NCI-H1092 treated with DMSO at 0.1 percent for 48 hours (cell line): ENCODE measurements at regions not wholly inside any gene's neighbourhood (a gene's known extent, or its start where the extent isn't known, plus 50 kb on each side); places are given as distances from the start of the nearest gene placed in this dataset.

Experiments
- DNase-seq: peaks from one replicate; lab custom pipeline; 2025; lab: John Stamatoyannopoulos, UW

GRCh38 chr14:86722612-86723253 is 1192.8 kb downstream of the FLRT2 start:
- no peak for DNase-seq

GRCh38 chr14:86714575-86714974 is 1184.6 kb downstream of the FLRT2 start:
- no peak for DNase-seq

DNA sequence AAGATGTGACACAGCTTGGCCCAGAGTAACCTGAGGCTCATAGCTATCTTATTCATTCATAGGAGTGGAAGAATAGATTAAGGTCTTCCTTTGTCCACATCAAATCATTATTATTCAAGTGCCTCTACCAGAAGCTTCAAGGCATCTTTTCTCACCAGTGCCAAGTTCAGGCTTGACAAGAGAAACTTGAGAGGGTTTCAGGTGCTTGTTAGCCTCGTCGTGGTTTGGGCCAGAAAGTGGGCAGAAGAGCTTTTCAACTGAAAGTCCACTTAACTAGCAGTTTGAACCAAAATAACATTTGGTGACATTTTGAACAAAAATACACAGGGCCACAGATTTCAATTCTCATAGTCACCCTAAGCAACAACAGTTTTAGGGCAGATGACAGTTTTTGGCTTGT is 1184.2 kb downstream of the FLRT2 start:
- no peak for DNase-seq

GRCh38 chr14:86712727-86713126 is 1182.8 kb downstream of the FLRT2 start:
- DNase-seq = no peak

DNA sequence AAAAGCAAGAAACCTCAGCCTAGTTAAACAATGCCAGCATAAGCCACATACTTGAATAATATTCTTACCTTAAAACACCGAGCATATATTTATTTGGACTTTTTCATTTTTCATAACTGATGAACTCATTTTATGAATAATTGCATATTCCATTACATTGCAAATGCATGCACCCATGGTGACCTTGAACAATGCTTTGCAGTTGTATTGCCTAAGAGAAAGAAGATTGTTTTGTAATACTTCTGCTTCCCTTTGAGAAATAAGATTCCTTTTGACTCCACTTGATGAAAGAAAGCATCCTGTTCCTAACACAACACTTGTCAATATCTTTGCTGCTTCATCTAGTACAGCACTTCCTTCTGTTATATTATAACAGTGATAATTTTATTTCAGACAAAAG is 1182.2 kb downstream of the FLRT2 start:
- no peak for DNase-seq

- no peak for DNase-seq
Measured at GRCh38 chr14:86708846-86709339, 1178.9 kb downstream of the FLRT2 start.

- no peak for DNase-seq
Measured at GRCh38 chr14:86707071-86707470, 1177.1 kb downstream of the FLRT2 start.

- DNase-seq = no peak
Measured at GRCh38 chr14:86683561-86683960, 1153.6 kb downstream of the FLRT2 start.

DNA sequence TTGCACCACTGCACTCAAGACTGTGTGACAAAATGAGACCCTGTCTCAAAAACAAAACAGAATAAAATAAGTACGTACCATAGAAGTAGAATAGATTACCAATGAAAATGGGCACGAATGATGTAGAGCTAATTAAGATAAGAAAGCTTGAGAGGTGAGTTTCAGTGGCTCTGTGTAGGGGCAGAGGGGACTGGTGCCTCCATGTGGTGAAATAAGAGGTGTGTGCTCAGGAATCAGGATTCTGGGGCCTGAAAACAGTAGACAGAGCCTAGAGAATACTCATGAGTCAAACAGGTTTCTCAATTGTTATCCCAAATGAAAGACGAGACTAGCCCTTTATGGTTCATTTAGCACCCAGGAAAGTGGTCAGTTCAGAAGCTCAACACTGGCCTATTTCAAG is 1145.1 kb downstream of the FLRT2 start:
- DNase-seq = no peak

DNA sequence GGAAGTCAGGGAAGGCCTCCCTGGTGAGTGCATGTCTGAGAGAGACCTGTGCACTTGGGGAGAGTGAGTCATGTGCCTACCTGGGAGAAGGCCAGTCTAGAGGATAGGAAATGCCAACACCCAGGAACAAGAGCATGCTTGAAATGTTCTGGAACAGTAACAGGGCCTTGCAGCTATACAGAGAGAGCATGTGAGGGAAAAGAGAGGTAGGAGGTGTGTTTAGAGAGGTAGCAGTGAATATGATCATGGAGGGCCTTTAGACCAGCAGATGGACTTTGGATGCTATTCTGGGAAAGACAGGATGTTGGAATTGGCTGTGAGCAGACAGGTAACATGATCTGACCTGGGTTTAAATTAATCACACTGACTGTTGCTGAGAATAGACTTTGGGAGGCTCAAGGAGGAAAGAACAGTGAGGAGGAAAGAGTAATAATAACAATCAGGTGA is 1143.6 kb downstream of the FLRT2 start:
- no peak for DNase-seq

GRCh38 chr14:86672080-86672479 is 1142.1 kb downstream of the FLRT2 start:
- no peak for DNase-seq

DNA sequence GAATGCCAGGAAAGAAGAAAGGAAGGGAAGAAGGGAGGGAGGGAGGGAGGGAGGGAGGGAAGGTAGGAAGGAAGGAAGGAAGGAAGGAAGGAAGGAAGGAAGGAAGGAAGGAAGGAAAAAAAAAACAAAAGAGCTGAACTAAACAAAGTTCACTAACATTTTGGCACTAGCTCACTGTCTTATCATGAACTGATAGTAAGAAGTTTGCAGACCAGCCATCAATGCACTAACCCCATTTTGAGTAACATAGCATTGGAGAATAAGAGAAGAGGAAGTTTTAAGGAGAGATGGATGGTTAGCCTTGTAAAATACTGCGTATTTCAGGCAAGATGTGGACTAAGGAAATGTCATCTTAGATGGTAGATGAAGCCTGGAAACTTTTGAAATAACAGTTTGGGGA is 1136.0 kb downstream of the FLRT2 start:
- DNase-seq = no peak

DNA sequence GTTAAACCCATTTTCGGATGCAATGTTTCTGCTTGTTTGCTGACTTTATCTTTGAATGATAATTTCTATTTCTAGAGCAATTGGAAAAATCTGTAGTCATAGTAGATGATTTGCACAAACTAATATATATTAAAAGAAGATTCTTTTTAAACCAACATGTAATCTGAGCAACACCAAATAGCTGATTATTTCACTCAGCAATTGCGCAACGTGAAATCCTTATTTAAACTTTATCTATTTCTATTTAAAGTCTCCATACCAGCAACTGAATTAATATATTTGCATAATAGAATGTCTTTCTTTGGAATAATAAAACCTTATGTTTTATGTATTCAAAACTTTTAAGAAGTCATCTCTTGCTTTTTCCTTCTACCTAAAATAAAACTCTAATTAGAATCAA is 1132.4 kb downstream of the FLRT2 start:
- no peak for DNase-seq

GRCh38 chr14:86654558-86655184 is 1124.7 kb downstream of the FLRT2 start:
- DNase-seq = peak; percentile 24

DNA sequence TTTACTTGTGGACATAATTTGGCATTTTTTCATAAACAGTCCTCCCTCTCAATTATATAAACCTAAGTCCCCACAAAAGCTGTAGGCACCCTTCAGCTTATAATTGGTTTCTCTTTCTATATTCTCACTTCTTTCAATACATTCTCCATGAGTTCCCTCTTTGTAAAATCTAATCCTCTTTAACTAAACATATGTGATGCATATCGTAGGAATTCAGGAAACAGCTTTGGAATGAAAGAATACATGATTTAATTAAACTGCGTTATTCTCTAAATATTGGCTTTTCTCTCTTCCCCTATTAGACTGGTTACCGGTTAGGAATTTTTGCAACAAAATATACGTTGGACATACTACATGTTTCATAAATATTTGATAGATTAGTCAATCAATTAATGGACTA is 1122.6 kb downstream of the FLRT2 start:
- DNase-seq = no peak

- no peak for DNase-seq
Measured at GRCh38 chr14:86646696-86647690, 1117.0 kb downstream of the FLRT2 start.

DNA sequence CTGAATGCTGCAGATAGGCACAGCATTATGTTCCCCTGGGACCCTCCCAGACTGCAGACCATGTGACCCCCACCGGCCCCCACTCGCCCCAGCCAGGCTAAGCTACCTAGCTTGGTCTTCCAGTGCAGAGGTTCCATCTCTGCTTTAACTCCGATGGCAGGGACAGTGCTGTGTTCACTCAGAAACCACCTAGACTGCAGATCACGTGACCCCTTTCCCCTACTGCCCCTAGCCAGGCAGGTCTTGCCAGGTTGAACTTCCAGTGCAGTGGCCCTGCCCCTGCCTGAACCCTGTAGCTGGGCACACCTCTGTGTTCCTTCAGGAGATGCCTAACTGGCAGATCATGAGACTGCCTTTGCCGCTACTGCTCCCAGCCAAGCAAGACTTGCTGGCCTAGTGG is 1116.2 kb downstream of the FLRT2 start:
- DNase-seq = no peak

GRCh38 chr14:86641310-86641709 is 1111.4 kb downstream of the FLRT2 start:
- DNase-seq = no peak

DNA sequence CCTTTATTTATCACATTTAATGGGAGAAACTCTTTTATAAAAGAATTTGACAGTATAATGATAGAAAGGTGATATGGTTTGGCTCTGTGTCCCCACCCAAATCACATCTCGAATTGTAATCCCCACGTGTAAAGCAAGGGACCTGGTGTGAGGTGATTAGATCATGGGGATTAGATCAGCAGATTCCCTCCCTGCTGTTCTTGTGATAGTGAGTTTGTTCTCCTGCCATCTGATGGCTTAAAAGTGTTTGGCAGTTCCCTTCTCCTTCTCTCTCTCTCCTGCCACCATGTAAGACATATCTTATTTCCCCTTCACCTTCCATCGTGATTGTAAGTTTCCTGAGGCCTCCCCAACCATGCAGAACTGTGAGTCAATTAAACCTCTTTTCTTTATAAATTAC is 1110.3 kb downstream of the FLRT2 start:
- no peak for DNase-seq

DNA sequence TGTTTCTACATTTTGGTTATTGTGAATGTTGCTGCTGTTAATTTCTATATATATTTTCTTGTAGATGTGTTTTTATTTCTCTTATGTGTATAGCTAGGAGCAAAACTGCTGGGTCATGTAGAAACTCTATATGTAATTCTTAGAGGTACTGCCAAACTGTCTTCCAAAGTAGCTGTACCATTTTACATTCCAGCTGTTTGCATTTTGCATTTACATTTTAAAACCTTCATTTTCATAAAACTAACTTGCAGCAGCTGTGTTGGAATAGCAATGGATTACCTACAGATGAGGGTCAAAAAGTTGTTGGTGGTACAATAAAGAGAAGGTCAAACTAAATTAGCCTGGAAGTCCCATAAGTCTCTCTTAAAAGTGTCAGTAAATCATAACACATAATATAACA is 1109.7 kb downstream of the FLRT2 start:
- DNase-seq = no peak

- no peak for DNase-seq
Measured at GRCh38 chr14:86639146-86639545, 1109.2 kb downstream of the FLRT2 start.

GRCh38 chr14:86627080-86627479 is 1097.1 kb downstream of the FLRT2 start:
- DNase-seq = no peak

DNA sequence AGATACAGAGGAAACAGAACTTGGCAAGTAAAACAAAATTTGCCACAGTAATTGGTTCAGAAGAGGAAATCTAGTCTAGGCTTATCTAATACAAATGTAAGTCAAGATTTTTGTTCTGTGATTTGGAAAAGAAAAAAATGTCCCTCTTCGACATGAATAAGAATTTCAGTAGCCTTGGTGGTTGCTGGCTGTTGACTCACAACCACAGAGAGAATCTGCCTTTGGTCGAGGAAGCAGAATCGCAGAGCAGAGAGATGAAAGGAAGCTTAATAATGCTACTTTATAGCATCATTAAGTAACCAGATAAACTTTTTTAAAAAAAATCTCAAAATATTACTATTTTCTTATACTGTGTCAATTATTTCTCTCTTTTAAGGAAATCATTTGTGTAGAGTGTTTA is 1096.6 kb downstream of the FLRT2 start:
- no peak for DNase-seq
